IMR-90 (cell line): ENCODE measurements at regions not wholly inside any gene's neighbourhood (a gene's known extent, or its start where the extent isn't known, plus 50 kb on each side); places are given as distances from the start of the nearest gene placed in this dataset.

Source experiments
- ATAC-seq: fragments of 200-7000 bp; cut with Tn5 transposase; 2 replicates; pipeline ENCODE4 v1.9.1; 2020; ENCODE audit warnings: low read depth, mild to moderate bottlenecking, moderate library complexity
- BruUV-seq: library from RNA; stranded (reverse); fragments of 400-500 nt; replicated peaks from 2 replicates; lab custom pipeline; 2021; lab: Mats Ljungman, UMichigan
- CTCF ChIA-PET: fragments of 300-600 bp; formaldehyde crosslinking; extraction: SDS; loops from one replicate; lab custom pipeline; 2021; ENCODE audit warnings: antibody characterized with exemption; lab: Yijun Ruan, JAX
- POLR2A ChIA-PET: fragments of 300-600 bp; sonication (Branson Sonifier 250); formaldehyde crosslinking; loops from one replicate; lab custom pipeline; 2022; ENCODE audit warnings: antibody characterized with exemption; ENCODE audit not compliant: unreplicated experiment; lab: Charles Lee
- DNase-seq: peaks from one replicate; pipeline ENCODE4 v3.0.0; 2013
- H2AFZ ChIP-seq: replicated peaks from 2 replicates; pipeline ENCODE3; 2013; ENCODE audit warnings: low read length, mild to moderate bottlenecking; ENCODE audit not compliant: poor library complexity
- H2AK5ac ChIP-seq: 2 replicates; pipeline ENCODE4 v1.6.1; 2013; ENCODE audit warnings: low read depth, low read length, inconsistent platforms
- H2AK9ac ChIP-seq: replicated peaks from 2 replicates; pipeline ENCODE3; 2013; ENCODE audit warnings: mild to moderate bottlenecking, low read depth, low read length, moderate library complexity; ENCODE audit not compliant: poor library complexity
- H2BK120ac ChIP-seq: 2 replicates; pipeline ENCODE4 v1.6.1; 2013; ENCODE audit warnings: low read depth, low read length, inconsistent platforms
- H2BK15ac ChIP-seq: 3 replicates; pipeline ENCODE4 v1.6.1; 2013; ENCODE audit warnings: low read depth, low read length, inconsistent platforms
- H2BK20ac ChIP-seq: 2 replicates; pipeline ENCODE4 v1.6.1; 2013; ENCODE audit warnings: low read depth, mild to moderate bottlenecking, inconsistent platforms, low read length, moderate library complexity
- H2BK5ac ChIP-seq: 2 replicates; pipeline ENCODE4 v1.6.1; 2013; ENCODE audit warnings: mild to moderate bottlenecking, low read depth, low read length, inconsistent platforms; ENCODE audit not compliant: poor library complexity, severe bottlenecking
- H3K14ac ChIP-seq: replicated peaks from 2 replicates; pipeline ENCODE4 v1.6.1; 2013; ENCODE audit warnings: low read depth, low read length, inconsistent platforms
- H3K18ac ChIP-seq: 2 replicates; pipeline ENCODE4 v1.6.1; 2013; ENCODE audit warnings: low read depth, low read length, control low read depth
- H3K23ac ChIP-seq: 2 replicates; pipeline ENCODE4 v1.6.1; 2013; ENCODE audit warnings: low read depth, low read length, inconsistent platforms
- H3K27ac ChIP-seq: 2 replicates; pipeline ENCODE4 v1.5.1; 2013; ENCODE audit warnings: mild to moderate bottlenecking, control low read depth, low read length; ENCODE audit not compliant: insufficient read depth
- H3K27me3 ChIP-seq: 2 replicates; pipeline ENCODE4 v1.6.1; 2013; ENCODE audit warnings: low read length; ENCODE audit not compliant: control insufficient read depth, insufficient read depth
- H3K36me3 ChIP-seq: 2 replicates; pipeline ENCODE4 v1.6.1; 2013; ENCODE audit warnings: low read length, mixed read lengths; ENCODE audit not compliant: control insufficient read depth, insufficient read depth
- H3K4ac ChIP-seq: 2 replicates; pipeline ENCODE4 v1.6.1; 2013; ENCODE audit warnings: low read depth, low read length, inconsistent platforms
- H3K4me1 ChIP-seq: 2 replicates; pipeline ENCODE4 v1.6.1; 2013; ENCODE audit warnings: low read length, mixed read lengths; ENCODE audit not compliant: control insufficient read depth, insufficient read depth
- H3K4me2 ChIP-seq: 2 replicates; pipeline ENCODE4 v1.6.1; 2013; ENCODE audit warnings: low read depth, mild to moderate bottlenecking, control low read depth, low read length, moderate library complexity
- H3K4me3 ChIP-seq: 2 replicates; pipeline ENCODE4 v1.5.1; 2013; ENCODE audit warnings: low read depth, mild to moderate bottlenecking, control low read depth, low read length, moderate library complexity; ENCODE audit not compliant: insufficient read depth
- H3K56ac ChIP-seq: 2 replicates; pipeline ENCODE4 v1.6.1; 2013; ENCODE audit warnings: low read length, inconsistent platforms; ENCODE audit not compliant: insufficient read depth; ENCODE audit errors: extremely low read depth
- H3K79me1 ChIP-seq, 2 experiments: 2 replicates each; pipeline ENCODE4 v1.6.1; 2013; ENCODE audit warnings: low read length in 2 of 2, inconsistent platforms in 1 of 2, low read depth in 1 of 2
- H3K9ac ChIP-seq: 2 replicates; pipeline ENCODE4 v1.6.1; 2013; ENCODE audit warnings: low read depth, low read length, control low read depth
- H3K9me1 ChIP-seq: 2 replicates; pipeline ENCODE4 v1.6.1; 2013; ENCODE audit warnings: low read length, inconsistent platforms; ENCODE audit not compliant: insufficient read depth
- H3K9me3 ChIP-seq: 2 replicates; pipeline ENCODE4 v1.6.1; 2013; ENCODE audit warnings: low read length; ENCODE audit not compliant: control insufficient read depth, insufficient read depth
- H4K20me1 ChIP-seq: 2 replicates; pipeline ENCODE4 v1.6.1; 2013; ENCODE audit warnings: low read length, inconsistent platforms; ENCODE audit not compliant: insufficient read depth
- H4K5ac ChIP-seq: 2 replicates; pipeline ENCODE4 v1.6.1; 2013; ENCODE audit warnings: mild to moderate bottlenecking, low read depth, low read length, control low read depth
- H4K8ac ChIP-seq, 2 experiments: 2 replicates each; pipeline ENCODE4 v1.6.1; 2013; ENCODE audit warnings: low read depth in 2 of 2, low read length in 2 of 2, control low read depth in 1 of 2, inconsistent platforms in 1 of 2
- H4K91ac ChIP-seq: 2 replicates; pipeline ENCODE4 v1.6.1; 2013; ENCODE audit warnings: low read depth, low read length, inconsistent platforms; ENCODE audit not compliant: insufficient read depth
- CEBPB ChIP-seq: IDR thresholded peaks from 2 replicates; pipeline ENCODE4 v1.6.1; 2012; ENCODE audit warnings: low read depth, low read length, improper control_type of control experiment
- RAD21 ChIP-seq: IDR thresholded peaks from 2 replicates; pipeline ENCODE4 v1.6.1; 2012; ENCODE audit warnings: low read length, improper control_type of control experiment
- WGBS, 2 experiments: methylation state at CpG; one replicate each; pipeline versions ENCODE4 v1.1.5 to v1.1.7; 2013; ENCODE audit warnings: missing lambda C conversion rate in 2 of 2; ENCODE audit not compliant: insufficient read length in 1 of 2; ENCODE audit errors: extremely low coverage in 2 of 2; 5-methylcytosine and 5-hydroxymethylcytosine counted together
- dilution Hi-C: fragments of 300-500 bp; cut with HindIII; formaldehyde crosslinking; loops from one replicate; pipeline ENCODE4 v1.14.3; 2018; ENCODE audit warnings: low sequenced_read_pairs; ENCODE audit not compliant: unreplicated experiment
- in situ Hi-C: fragments of 300-500 bp; cut with MboI; formaldehyde crosslinking; loops from 3 replicates; pipeline ENCODE4 v1.14.3; 2019; ENCODE audit warnings: low sequenced_read_pairs, inconsistent platforms, mixed read lengths
- intact Hi-C: fragments of 100-400 bp; cut with micrococcal nuclease; formaldehyde crosslinking; loops from 2 replicates; pipeline ENCODE4 v1.10.0; 2022

GRCh38 chr1:188891958-188892357 lies 1585.7 kb downstream of the BRINP3 start:
- Histone ChIP-seq H3K9me3 (no peaks in the 10 kb centered on the region), H3K27me3 (no peaks in the 10 kb centered on the region), H2AK5ac (no peak overlapping the region), H3K18ac (no peak overlapping the region), H3K9me1 (no peaks in the 10 kb centered on the region), H2BK120ac (no peak overlapping the region), H2BK20ac (no peak overlapping the region), H2AK9ac (no peak overlapping the region), H2BK5ac (no peak overlapping the region), H4K20me1 (no peaks in the 10 kb centered on the region), H4K8ac (no peak overlapping the region), H3K36me3 (no peaks in the 10 kb centered on the region), H3K79me1 (no peaks in the 10 kb centered on the region), H3K4me1 (no peaks in the 10 kb centered on the region), H2AFZ (no peak overlapping the region), H4K91ac (no peak overlapping the region), H3K4me2 (no peak overlapping the region), H3K27ac (no peak overlapping the region), H4K5ac (no peak overlapping the region), H3K23ac (no peak overlapping the region), H3K56ac (no peak overlapping the region), H2BK15ac (no peak overlapping the region), H3K4ac (no peak overlapping the region), H3K9ac (no peak overlapping the region), H3K4me3 (no peak overlapping the region), H3K14ac (no peak overlapping the region)
- dilution Hi-C loops, result no loop called here
- TF ChIP-seq CEBPB, result peak; percentile 53; the same call in 1 of the 2 replicates
- no peak for TF ChIP-seq RAD21
- ChIA-PET POLR2A (no interaction called here), CTCF (no interaction called here)
- ATAC-seq (no peak), DNase-seq (no peak)
- no TSS peak for BruUV-seq
- WGBS, 2 experiments, result no CpG with 5 or more reads among the region's 4 CpGs
- in situ Hi-C loops, result no loop called here
- intact Hi-C loops, result no loop called here
